Kidney (tissue), 13 donors: ENCODE measurements at regions not wholly inside any gene's neighbourhood (a gene's known extent, or its start where the extent isn't known, plus 50 kb on each side); places are given as distances from the start of the nearest gene placed in this dataset.

ENCODE experiments used
- DNase-seq, 5 donors: peaks; one replicate each; pipeline ENCODE4 v3.0.0-alpha.2; 2013 to 2020
- FAIRE-seq: peaks from 2 replicates; lab custom pipeline; 2012; peaks lifted over from hg19 to GRCh38; lab: Jason Lieb, UNC
- H3K27ac ChIP-seq, 2 donors: one replicate each; pipeline ENCODE4 v1.7.0; 2013; ENCODE audit warnings: low read depth in 2 of 2, low read length in 2 of 2, inconsistent platforms in 1 of 2
- H3K27me3 ChIP-seq: one replicate; pipeline ENCODE4 v1.7.1; 2013; ENCODE audit warnings: low read length, inconsistent platforms; ENCODE audit not compliant: control insufficient read depth, insufficient read depth
- H3K36me3 ChIP-seq, 3 donors: one replicate each; pipeline versions ENCODE4 v1.7.0 to v1.7.1; 2013; ENCODE audit warnings: low read length in 3 of 3, control low read depth in 1 of 3, inconsistent platforms in 1 of 3; ENCODE audit not compliant: insufficient read depth in 3 of 3, control insufficient read depth in 2 of 3
- H3K4me1 ChIP-seq, 3 donors: one replicate each; pipeline versions ENCODE4 v1.7.0 to v1.7.1; 2013; ENCODE audit warnings: low read length in 3 of 3, inconsistent platforms in 1 of 3, low read depth in 1 of 3; ENCODE audit not compliant: control insufficient read depth in 2 of 3, insufficient read depth in 2 of 3
- H3K4me3 ChIP-seq, 3 donors: one replicate each; pipeline versions ENCODE4 v1.7.0 to v1.8.1; 2013; ENCODE audit warnings: low read length in 3 of 3, control low read depth in 1 of 3, inconsistent platforms in 1 of 3
- H3K9ac ChIP-seq, 3 donors: one replicate each; pipeline versions ENCODE4 v1.7.0 to v1.7.1; 2013; ENCODE audit warnings: low read length in 3 of 3, control low read depth in 1 of 3, inconsistent platforms in 1 of 3
- H3K9me3 ChIP-seq, 3 donors: one replicate each; pipeline versions ENCODE4 v1.7.0 to v1.7.1; 2013; ENCODE audit warnings: low read length in 3 of 3, control low read depth in 1 of 3, inconsistent platforms in 1 of 3; ENCODE audit not compliant: control insufficient read depth in 2 of 3, insufficient read depth in 1 of 3
- intact Hi-C: fragments of 100-400 bp; cut with DNase I; formaldehyde crosslinking; loops from one replicate; pipeline ENCODE4 v1.11.1; 2022
- TF ChIP-seq, protein P1 (sequence below): IDR thresholded peaks from 3 replicates; pipeline ENCODE4 v1.5.1; 2012; ENCODE audit warnings: mild to moderate bottlenecking, moderate library complexity, borderline replicate concordance; ENCODE audit not compliant: insufficient read depth; ENCODE audit errors: extremely low read depth
- donor health status: control.
- donor health status: control.
- donor health status: control.
- donor health status: control.
- donor health status: control.
- donor health status: DM: yes; HTN: yes; CAD: no.
- donor health status: Normal renal cell carcinoma (clear cell type).

DNA sequence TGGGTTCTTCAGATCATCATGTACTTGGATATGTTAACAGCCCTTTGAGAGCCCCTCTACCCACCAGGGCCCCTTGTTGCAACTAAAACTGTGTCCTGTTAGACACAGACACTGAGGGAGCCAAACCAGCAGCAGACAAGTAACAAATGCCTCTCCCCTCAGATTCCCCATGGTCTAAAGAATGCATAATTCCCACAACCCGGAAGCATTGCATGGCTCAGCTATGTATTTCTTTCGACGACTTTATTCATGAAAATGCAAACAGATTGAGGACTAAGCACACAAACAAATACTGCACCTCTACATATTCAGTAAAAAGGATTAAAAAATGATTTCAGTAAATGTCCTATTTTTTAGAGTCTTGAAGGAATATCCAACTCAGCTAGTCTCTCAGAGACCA lies 70.1 kb upstream of the HECW1 start:
- H3K9ac ChIP-seq, result no peak overlapping the region
- no peak for FAIRE-seq

DNA sequence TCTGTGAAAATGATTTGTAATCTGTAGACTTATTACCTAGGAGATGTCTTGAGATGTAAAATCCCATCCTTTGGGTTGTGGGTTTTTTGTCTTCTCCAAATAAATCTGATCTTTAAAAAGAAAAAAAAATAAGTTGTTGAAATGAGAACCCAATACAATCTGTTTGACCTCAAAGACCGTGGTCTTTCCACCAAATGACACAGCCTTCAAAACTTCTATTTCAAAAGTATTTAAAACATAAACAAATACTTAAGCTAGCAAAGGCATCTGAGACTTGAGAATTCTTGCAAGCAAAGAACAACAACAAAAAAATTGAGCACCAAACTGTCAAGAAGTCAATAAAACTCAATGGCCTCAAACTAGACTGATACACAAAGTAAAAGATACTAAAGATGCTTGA lies 67.9 kb upstream of the HECW1 start:
- no peak overlapping the region for H3K4me3 ChIP-seq
- intact Hi-C loops, result no loop called here
- peaks cover 0 to 2% (median under 1%) of the 10 kb centered on the region in 3 donors for H3K9me3 ChIP-seq
- TF ChIP-seq, protein P1, sequence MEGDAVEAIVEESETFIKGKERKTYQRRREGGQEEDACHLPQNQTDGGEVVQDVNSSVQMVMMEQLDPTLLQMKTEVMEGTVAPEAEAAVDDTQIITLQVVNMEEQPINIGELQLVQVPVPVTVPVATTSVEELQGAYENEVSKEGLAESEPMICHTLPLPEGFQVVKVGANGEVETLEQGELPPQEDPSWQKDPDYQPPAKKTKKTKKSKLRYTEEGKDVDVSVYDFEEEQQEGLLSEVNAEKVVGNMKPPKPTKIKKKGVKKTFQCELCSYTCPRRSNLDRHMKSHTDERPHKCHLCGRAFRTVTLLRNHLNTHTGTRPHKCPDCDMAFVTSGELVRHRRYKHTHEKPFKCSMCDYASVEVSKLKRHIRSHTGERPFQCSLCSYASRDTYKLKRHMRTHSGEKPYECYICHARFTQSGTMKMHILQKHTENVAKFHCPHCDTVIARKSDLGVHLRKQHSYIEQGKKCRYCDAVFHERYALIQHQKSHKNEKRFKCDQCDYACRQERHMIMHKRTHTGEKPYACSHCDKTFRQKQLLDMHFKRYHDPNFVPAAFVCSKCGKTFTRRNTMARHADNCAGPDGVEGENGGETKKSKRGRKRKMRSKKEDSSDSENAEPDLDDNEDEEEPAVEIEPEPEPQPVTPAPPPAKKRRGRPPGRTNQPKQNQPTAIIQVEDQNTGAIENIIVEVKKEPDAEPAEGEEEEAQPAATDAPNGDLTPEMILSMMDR, result no peak
- H3K4me1 ChIP-seq, result no peaks in the 10 kb centered on the region
- no peaks in the 10 kb centered on the region for H3K27me3 ChIP-seq
- H3K36me3 ChIP-seq, result no peaks in the 10 kb centered on the region
- no peak overlapping the region for H3K27ac ChIP-seq
- no peak for DNase-seq
- FAIRE-seq, result no peak
- H3K9ac ChIP-seq, result no peak overlapping the region

More for the DNA sequence above, 70.1 kb upstream of the HECW1 start:
- Histone ChIP-seq H3K27ac (no peak overlapping the region), H3K27me3 (no peaks in the 10 kb centered on the region), H3K9me3 (no peaks in the 10 kb centered on the region), H3K4me3 (no peak overlapping the region), H3K36me3 (no peaks in the 10 kb centered on the region), H3K4me1 (no peaks in the 10 kb centered on the region)
- TF ChIP-seq, protein P1, result no peak
- intact Hi-C loops, result no loop called here
- no peak for DNase-seq

DNA sequence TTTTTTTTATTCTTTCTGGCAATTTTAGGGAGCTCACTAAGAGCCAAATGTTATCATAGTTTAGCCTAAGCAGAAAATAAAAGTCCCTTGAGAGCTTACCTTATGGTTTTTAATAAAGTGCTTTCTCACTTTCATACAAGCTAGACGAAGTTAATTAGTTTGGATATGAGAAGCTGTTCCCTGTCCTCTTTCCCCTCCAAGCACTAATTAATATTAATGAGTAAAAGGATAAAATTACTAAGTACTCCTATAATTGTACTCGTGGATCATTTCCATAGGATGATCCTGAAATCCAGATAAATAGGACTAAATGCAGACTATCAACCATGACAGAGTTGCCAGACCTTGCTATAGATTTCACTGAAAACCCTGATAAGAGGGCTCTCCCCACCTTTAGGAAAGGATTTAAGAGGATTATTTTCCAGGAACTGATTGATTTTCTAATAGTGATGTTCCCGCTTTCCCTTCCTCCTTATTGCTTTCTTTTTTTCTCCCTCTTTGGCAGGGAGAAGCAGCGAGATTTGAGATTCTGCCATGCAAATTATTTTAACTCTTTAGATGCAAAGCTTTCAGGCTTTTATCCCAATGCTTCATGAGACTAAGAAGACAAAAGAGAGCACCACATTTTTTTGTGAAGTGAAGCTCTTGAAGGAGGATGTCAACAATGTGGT lies 58.3 kb upstream of the HECW1 start:
- Histone ChIP-seq H3K27ac (no peak overlapping the region), H3K9ac (no peak overlapping the region), H3K4me3 (no peak overlapping the region), H3K4me1 (no peaks in the 10 kb centered on the region), H3K36me3 (no peaks in the 10 kb centered on the region), H3K27me3 (no peaks in the 10 kb centered on the region), H3K9me3 (peaks cover 0 to 5% (median 0%) of the 10 kb centered on the region in 3 donors)
- DNase-seq (no peak), FAIRE-seq (no peak)
- intact Hi-C loops, result no loop called here
- TF ChIP-seq, protein P1, result no peak

DNA sequence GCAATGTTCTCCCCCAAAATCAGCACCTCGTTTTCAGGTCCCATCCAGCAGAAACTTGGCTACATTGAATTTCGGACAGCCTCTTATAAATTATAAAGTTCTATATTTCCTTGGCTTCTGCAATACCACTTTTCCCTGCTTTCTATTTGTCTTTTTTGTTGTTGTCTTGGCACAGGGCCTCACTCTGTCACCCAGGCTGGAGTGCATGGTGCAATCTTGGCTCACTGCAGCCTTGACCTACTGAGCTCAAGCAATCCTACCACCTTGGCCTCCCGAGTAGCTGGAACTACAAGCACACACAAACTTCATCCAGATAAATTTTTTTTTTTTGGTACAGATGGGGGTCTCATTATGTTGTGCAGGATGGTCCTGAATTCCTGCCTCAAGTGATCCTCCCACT lies 55.3 kb upstream of the HECW1 start:
- Histone ChIP-seq H3K4me3 (no peak overlapping the region), H3K4me1 (no peaks in the 10 kb centered on the region), H3K9ac (no peak overlapping the region), H3K27ac (no peak overlapping the region), H3K27me3 (no peaks in the 10 kb centered on the region), H3K36me3 (no peaks in the 10 kb centered on the region), H3K9me3 (no peaks in the 10 kb centered on the region)
- DNase-seq (no peak), FAIRE-seq (no peak)
- TF ChIP-seq, protein P1, result no peak
- intact Hi-C loops, result no loop called here
